Large intestine (tissue), 3 donors: ENCODE measurements at regions not wholly inside any gene's neighbourhood (a gene's known extent, or its start where the extent isn't known, plus 50 kb on each side); places are given as distances from the start of the nearest gene placed in this dataset.
A peak's percentile ranks its signal among the peaks of the same experiment; 100 is the strongest.

ENCODE experiments used
- DNase-seq, 2 donors: peaks; one replicate each; pipeline versions ENCODE4 v3.0.0 to v3.0.0-alpha.2; 2013
- H3K27ac ChIP-seq: one replicate; pipeline ENCODE4 v1.5.1; 2013; ENCODE audit warnings: low read length
- H3K27me3 ChIP-seq: 2 replicates; pipeline ENCODE4 v1.6.1; 2013; ENCODE audit warnings: low read length; ENCODE audit not compliant: control insufficient read depth, insufficient read depth
- H3K36me3 ChIP-seq: 2 replicates; pipeline ENCODE4 v1.6.1; 2013; ENCODE audit warnings: low read length; ENCODE audit not compliant: control insufficient read depth, insufficient read depth
- H3K4me1 ChIP-seq: one replicate; pipeline ENCODE4 v1.6.1; 2013; ENCODE audit warnings: low read length; ENCODE audit not compliant: control insufficient read depth, insufficient read depth
- H3K4me3 ChIP-seq: one replicate; pipeline ENCODE4 v1.5.1; 2013; ENCODE audit warnings: low read length
- H3K9me3 ChIP-seq: one replicate; pipeline ENCODE4 v1.6.1; 2013; ENCODE audit warnings: mild to moderate bottlenecking, low read depth, low read length, moderate library complexity; ENCODE audit not compliant: control insufficient read depth
- WGBS: methylation state at CpG from one replicate; pipeline ENCODE4 v1.1.5; 2013; ENCODE audit warnings: low lambda C conversion rate; ENCODE audit not compliant: insufficient coverage; 5-methylcytosine and 5-hydroxymethylcytosine counted together

DNA sequence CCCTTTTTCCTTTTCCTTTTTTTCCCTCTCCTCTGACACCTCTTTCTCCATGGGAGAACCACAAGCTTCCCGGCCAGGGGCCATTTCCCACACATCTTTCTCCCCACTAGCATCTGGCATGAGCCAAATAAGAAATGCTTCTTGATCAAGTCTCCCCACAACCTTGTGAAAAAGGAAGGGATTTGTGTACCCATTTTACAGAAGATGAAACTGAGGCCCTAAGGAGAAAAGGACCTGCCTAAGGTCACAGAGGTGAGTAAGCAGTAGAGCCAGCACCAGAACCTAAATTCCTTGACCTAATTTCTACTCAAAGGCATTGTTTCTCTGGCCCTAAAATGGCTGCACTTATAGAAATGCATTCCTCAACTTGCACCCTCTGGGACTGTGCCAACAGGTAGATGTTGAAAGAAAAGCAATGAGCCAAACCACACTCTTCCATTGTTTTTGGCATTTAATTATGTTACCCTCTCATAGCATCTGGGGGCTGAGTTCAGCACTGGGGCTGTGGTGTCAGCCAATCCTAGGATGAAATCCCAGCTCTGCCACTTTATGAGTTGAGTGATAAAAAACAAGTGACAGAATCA, 81.7 kb upstream of the TLE3 start:
- H3K4me1 ChIP-seq = peaks cover 1% of the 10 kb centered on the region

DNA sequence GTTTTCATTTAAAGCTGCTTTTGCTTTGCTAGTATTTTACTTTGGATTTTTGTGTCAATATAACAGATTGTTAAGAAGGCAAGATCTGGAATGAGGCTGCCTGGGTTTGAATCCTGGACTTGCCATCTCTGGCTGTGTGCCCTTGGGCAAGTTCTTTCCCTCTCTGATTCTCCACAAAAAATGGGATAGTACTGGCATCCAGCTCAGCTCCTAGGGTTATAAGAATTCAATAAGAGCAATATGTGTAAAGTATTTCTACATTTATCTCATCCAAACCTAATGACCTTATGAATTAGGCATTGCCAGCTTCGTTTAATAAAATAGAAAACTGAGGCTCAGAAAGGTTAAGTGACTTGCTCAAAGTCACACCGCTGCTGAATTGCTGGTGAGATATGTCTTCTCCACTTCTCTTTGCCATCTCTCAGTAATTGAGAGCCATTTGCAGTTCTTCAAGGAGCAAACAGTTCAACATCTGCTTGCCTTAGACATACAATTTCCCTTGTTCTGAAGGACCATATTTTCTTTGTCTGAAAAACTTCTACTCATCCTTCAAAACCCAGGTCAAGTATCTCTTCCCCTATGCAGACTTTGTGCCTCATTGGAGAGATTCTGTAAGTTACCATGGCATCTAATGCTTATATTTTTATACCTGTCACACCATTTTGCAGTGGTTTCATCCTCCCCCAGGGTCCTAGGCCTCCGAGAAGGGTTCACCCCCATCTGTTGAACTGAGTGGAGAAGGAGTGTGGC, 80.8 kb upstream of the TLE3 start:
- Histone ChIP-seq H3K9me3 (no peaks in the 10 kb centered on the region), H3K27me3 (peaks cover 5% of the 10 kb centered on the region), H3K4me1 (peaks cover 8% of the 10 kb centered on the region), H3K36me3 (no peaks in the 10 kb centered on the region), H3K27ac (no peak overlapping the region), H3K4me3 (no peak overlapping the region)
- no CpG with 5 or more reads among the region's 3 CpGs for WGBS
- DNase-seq = no peak

More for the DNA sequence above, 81.7 kb upstream of the TLE3 start:
- DNase-seq = no peak
- H3K36me3 ChIP-seq = no peaks in the 10 kb centered on the region
- H3K9me3 ChIP-seq = no peaks in the 10 kb centered on the region
- H3K27me3 ChIP-seq = peaks cover 5% of the 10 kb centered on the region
- H3K27ac ChIP-seq = no peak overlapping the region
- no peak overlapping the region for H3K4me3 ChIP-seq
- 100% methylated on average over 1 of the region's 1 CpG for WGBS

DNA sequence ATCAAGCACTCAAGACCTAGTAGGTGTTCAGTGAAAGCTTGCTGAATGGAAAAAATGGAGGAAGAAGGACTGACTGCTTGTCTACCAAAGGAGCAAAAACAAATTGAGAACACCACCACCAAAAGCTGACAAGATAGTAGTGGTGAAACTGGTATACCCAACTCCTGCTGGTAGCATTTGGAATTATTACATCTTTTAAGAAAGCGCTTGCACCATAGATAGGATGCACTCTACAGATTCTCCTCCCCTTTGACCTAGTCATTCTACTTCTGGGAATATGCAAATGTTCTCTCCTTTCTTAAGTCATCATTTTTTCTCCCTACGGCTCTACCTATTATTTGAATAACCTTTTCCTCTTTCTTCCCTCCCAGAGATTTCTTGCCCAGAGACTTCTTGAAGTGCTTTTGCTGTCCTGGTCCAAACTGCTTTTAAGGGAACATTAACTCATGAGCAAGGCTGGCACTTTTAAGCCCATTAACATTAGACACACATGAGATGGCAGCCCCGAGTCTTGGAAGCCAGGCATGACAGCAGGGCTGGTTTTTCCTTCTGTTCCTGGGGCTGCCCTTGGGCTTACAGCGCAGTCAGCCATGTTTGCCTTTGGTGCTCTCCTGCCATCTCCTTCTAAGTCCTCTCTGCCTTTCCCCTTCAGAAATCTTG, 75.0 kb upstream of the TLE3 start:
- Histone ChIP-seq H3K27ac (no peak overlapping the region), H3K27me3 (peaks cover 4% of the 10 kb centered on the region), H3K9me3 (no peaks in the 10 kb centered on the region), H3K4me3 (no peak overlapping the region), H3K36me3 (no peaks in the 10 kb centered on the region), H3K4me1 (peaks cover 19% of the 10 kb centered on the region)
- 100% methylated on average over 1 of the region's 4 CpGs for WGBS
- no peak for DNase-seq

DNA sequence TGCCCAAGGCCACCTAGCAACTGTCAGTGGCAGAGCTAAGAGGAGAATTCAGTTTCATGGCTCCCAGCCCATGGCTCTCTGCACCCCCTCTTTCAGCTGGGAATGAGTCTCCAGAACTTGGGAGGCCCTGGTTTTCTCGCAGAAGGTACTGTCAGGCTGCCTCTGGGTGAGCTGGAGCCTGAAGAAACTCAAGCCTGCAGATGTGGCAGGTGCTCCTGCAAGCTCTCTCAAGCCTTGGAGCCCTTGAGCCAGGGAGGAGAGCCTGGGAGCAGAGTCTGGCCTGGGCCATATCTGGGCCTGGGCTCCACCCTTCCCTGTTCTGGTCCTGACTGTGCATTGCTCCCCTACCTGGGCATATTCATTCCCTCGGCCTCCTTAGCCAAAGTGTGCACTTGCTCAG, 74.4 kb upstream of the TLE3 start:
- 100% methylated on average over 1 of the region's 2 CpGs for WGBS
- Histone ChIP-seq H3K4me3 (no peak overlapping the region), H3K27ac (no peak overlapping the region), H3K9me3 (no peaks in the 10 kb centered on the region), H3K36me3 (no peaks in the 10 kb centered on the region), H3K4me1 (peaks cover 19% of the 10 kb centered on the region), H3K27me3 (peaks cover 4% of the 10 kb centered on the region)
- DNase-seq = no peak

DNA sequence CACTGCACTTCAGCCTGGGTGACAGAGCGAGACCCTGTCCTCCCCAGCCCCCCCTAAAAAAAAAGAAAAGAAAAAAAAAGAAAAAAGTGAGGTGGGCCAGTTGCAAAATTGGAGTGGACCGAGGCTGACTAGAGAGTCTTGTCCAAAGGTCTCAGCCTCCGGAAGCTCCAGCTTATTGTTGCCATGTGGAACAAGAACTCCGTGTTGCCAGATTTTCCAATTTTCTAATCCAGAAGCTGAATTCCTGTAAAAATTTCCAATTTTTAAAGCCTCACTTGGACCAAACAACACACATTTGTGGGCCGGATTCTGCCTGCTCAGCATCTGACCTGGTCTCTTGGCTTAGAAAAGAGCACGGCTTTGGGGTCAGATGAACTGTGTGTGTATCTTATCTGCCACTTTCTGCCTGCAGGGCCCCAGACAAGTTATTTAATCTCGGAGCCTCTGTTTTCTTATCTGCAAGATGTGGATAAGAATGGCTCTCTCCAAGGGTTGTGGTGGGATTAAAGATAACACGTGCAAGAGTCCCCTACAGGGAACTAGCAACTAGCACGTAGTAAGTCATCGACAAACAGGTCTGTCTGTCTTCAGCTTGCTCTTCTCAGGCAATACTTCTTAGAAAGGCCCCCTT, 73.7 kb upstream of the TLE3 start:
- WGBS = no CpG with 5 or more reads among the region's 10 CpGs
- Histone ChIP-seq H3K4me3 (no peak overlapping the region), H3K27me3 (peaks cover 4% of the 10 kb centered on the region), H3K4me1 (peaks cover 19% of the 10 kb centered on the region), H3K27ac (no peak overlapping the region), H3K9me3 (no peaks in the 10 kb centered on the region), H3K36me3 (no peaks in the 10 kb centered on the region)
- peak in 1 of 2 donors; percentile 40 for DNase-seq

DNA sequence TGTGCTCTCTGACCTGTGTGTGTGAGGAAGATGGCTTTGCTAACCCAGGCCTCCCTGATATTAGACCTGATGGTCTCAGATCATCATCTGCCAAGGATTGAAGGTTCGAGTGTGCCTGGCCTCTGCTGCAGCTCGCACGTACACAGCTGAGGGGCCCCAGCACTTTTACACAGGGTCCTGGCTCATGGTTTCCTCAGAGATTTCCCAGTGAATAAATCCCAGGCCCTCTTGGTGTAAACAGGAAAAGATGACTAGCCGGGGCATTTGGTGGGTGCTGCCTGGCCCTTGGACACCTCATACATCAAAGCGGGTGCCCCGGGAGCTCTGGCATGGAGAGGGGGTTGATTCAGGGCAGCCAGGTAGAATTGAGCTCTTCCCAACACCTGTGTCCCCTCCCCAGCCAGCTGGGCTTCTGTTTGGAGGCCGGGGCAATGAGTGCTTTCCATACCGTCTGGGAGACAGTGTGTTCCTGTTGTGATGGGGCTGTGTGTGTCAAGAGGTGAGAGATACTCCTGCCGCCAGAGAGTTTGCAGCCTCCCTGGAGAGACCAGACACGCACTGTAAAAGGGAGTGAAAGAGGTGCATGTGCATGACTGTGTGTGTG, 72.5 kb upstream of the TLE3 start:
- no peaks in the 10 kb centered on the region for H3K36me3 ChIP-seq
- H3K4me1 ChIP-seq = peaks cover 22% of the 10 kb centered on the region
- H3K4me3 ChIP-seq = no peak overlapping the region
- H3K27ac ChIP-seq = no peak overlapping the region
- H3K27me3 ChIP-seq = peaks cover 4% of the 10 kb centered on the region
- no peaks in the 10 kb centered on the region for H3K9me3 ChIP-seq
- 100% methylated on average over 1 of the region's 10 CpGs for WGBS
- DNase-seq = no peak

- Histone ChIP-seq H3K4me3 (no peak overlapping the region), H3K4me1 (peaks cover 19% of the 10 kb centered on the region), H3K27me3 (peaks cover 5% of the 10 kb centered on the region), H3K9me3 (no peaks in the 10 kb centered on the region), H3K36me3 (no peaks in the 10 kb centered on the region), H3K27ac (no peak overlapping the region)
- no CpG with 5 or more reads among the region's 3 CpGs for WGBS
- DNase-seq = no peak
Measured at GRCh38 chr15:70169147-70169546, 71.4 kb upstream of the TLE3 start.

DNA sequence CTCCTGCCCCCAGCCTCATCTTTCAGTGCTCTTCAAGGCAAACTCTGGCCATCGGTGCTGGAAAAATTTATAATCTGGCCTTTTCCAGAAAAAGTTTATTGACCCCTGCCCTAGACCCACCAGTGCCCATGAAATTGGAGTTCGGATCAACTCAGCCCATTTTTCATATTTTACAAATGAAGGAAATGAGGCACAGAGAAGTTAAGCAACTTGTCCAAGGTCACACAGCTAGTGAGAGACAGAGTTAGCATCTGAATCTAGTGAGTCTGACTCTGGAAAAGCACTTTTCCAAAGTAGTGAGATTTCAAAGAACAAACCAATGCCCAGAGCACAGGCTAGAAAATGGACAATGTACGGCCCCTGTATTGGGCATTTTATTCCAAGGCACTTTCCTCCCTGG, 69.4 kb upstream of the TLE3 start:
- peaks cover 10% of the 10 kb centered on the region for H3K27me3 ChIP-seq
- no peak for DNase-seq
- 100% methylated on average over 1 of the region's 3 CpGs for WGBS
- H3K9me3 ChIP-seq = peaks cover 2% of the 10 kb centered on the region
- H3K36me3 ChIP-seq = no peaks in the 10 kb centered on the region
- H3K4me3 ChIP-seq = no peak overlapping the region
- no peak overlapping the region for H3K27ac ChIP-seq
- peaks cover 12% of the 10 kb centered on the region for H3K4me1 ChIP-seq

- no peak for DNase-seq
- no peaks in the 10 kb centered on the region for H3K36me3 ChIP-seq
- H3K4me1 ChIP-seq = peaks cover 7% of the 10 kb centered on the region
- H3K4me3 ChIP-seq = no peak overlapping the region
- peaks cover 2% of the 10 kb centered on the region for H3K9me3 ChIP-seq
- H3K27ac ChIP-seq = no peak overlapping the region
- H3K27me3 ChIP-seq = peaks cover 11% of the 10 kb centered on the region
- no CpG with 5 or more reads among the region's 13 CpGs for WGBS
Measured at GRCh38 chr15:70166506-70167087, 68.9 kb upstream of the TLE3 start.
